ENCODE measurements at regions not wholly inside any gene's neighbourhood (a gene's known extent, or its start where the extent isn't known, plus 50 kb on each side); places are given as distances from the start of the nearest gene placed in this dataset.

- TF ChIP-seq, protein P1, sequence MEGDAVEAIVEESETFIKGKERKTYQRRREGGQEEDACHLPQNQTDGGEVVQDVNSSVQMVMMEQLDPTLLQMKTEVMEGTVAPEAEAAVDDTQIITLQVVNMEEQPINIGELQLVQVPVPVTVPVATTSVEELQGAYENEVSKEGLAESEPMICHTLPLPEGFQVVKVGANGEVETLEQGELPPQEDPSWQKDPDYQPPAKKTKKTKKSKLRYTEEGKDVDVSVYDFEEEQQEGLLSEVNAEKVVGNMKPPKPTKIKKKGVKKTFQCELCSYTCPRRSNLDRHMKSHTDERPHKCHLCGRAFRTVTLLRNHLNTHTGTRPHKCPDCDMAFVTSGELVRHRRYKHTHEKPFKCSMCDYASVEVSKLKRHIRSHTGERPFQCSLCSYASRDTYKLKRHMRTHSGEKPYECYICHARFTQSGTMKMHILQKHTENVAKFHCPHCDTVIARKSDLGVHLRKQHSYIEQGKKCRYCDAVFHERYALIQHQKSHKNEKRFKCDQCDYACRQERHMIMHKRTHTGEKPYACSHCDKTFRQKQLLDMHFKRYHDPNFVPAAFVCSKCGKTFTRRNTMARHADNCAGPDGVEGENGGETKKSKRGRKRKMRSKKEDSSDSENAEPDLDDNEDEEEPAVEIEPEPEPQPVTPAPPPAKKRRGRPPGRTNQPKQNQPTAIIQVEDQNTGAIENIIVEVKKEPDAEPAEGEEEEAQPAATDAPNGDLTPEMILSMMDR (IDR thresholded peaks at IDR 0.05; ENCODE audit: low read depth, low read length), result no peak
- no peak for TF ChIP-seq MYC (IDR thresholded peaks at IDR 0.05; ENCODE audit: low read depth, low read length)
- TF ChIP-seq MAX (IDR thresholded peaks at IDR 0.05; ENCODE audit: low read depth, low read length), result no peak
- no peak for TF ChIP-seq POLR2A (IDR thresholded peaks at IDR 0.05; ENCODE audit: extremely low read depth, insufficient read length)
- no peak for DNase-seq (ENCODE audit: low read depth)
- no peak overlapping the region for H3K4me3 ChIP-seq (ENCODE audit: low read depth, low read length)
These were observed 483.9 kb upstream of the TBL1XR1 start for GRCh38 chr3:177681156-177681555.

DNA sequence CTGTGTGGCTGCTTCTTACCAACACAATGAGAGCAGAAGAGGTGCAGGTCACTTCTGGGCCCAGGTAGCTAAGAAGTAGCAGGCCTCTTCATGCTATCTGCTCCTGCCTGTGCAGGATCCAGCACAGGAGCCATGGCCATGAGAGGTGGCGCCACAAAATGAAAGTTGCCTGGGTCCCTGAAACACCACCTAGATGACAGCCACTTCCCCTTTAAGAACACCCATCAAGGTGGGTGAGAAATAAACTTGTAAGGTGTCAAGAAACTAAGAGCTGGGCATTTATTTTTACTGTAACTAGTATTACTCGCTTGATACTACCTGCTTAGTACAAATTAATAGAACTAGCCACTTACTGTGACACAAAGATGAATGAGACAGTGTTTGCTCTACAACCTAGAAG lies 484.6 kb upstream of the TBL1XR1 start:
- no peak for DNase-seq (ENCODE audit: low read depth)
- no peak overlapping the region for H3K4me3 ChIP-seq (ENCODE audit: low read depth, low read length)
- TF ChIP-seq MAX (IDR thresholded peaks at IDR 0.05; ENCODE audit: low read depth, low read length) (no peak), POLR2A (IDR thresholded peaks at IDR 0.05; ENCODE audit: extremely low read depth, insufficient read length) (no peak), MYC (IDR thresholded peaks at IDR 0.05; ENCODE audit: low read depth, low read length) (no peak)
- TF ChIP-seq, protein P1 (IDR thresholded peaks at IDR 0.05; ENCODE audit: low read depth, low read length), result no peak

GRCh38 chr3:177683586-177683985 lies 486.3 kb upstream of the TBL1XR1 start:
- TF ChIP-seq, protein P1 (IDR thresholded peaks at IDR 0.05; ENCODE audit: low read depth, low read length), result no peak
- TF ChIP-seq MAX (IDR thresholded peaks at IDR 0.05; ENCODE audit: low read depth, low read length) (no peak), POLR2A (IDR thresholded peaks at IDR 0.05; ENCODE audit: extremely low read depth, insufficient read length) (no peak), MYC (IDR thresholded peaks at IDR 0.05; ENCODE audit: low read depth, low read length) (no peak)

DNA sequence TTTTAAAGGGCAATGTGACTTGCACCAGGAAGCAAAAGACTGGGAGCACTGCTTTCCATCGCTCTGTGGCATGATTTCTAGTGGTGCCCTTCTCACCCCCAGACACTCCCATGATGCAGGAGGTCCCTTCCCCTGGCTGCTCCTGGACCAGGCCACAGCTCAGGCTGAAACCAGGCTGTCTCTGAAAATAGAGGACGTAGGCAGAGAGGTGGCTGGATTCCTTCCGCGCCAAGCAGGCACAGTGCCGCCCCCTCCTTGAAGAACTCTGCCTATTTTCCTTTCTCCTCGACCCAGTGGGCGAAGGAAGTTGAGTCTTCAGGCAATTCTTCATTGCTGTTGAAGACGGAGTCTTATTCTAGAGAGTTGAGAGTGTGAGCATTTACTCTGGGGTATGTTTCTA lies 489.4 kb upstream of the TBL1XR1 start:
- no peak overlapping the region for H3K4me3 ChIP-seq (ENCODE audit: low read depth, low read length)
- DNase-seq (ENCODE audit: low read depth), result no peak
- TF ChIP-seq MYC (IDR thresholded peaks at IDR 0.05; ENCODE audit: low read depth, low read length), result no peak
- TF ChIP-seq, protein P1 (IDR thresholded peaks at IDR 0.05; ENCODE audit: low read depth, low read length), result no peak
- no peak for TF ChIP-seq POLR2A (IDR thresholded peaks at IDR 0.05; ENCODE audit: extremely low read depth, insufficient read length)
- no peak for TF ChIP-seq MAX (IDR thresholded peaks at IDR 0.05; ENCODE audit: low read depth, low read length)

More at GRCh38 chr3:177683586-177683985, 486.3 kb upstream of the TBL1XR1 start:
- no peak for DNase-seq (ENCODE audit: low read depth)
- no peak overlapping the region for H3K4me3 ChIP-seq (ENCODE audit: low read depth, low read length)

GRCh38 chr3:177687291-177687690 lies 490.0 kb upstream of the TBL1XR1 start:
- no peak for DNase-seq (ENCODE audit: low read depth)
- TF ChIP-seq MYC (IDR thresholded peaks at IDR 0.05; ENCODE audit: low read depth, low read length) (no peak), MAX (IDR thresholded peaks at IDR 0.05; ENCODE audit: low read depth, low read length) (no peak), POLR2A (IDR thresholded peaks at IDR 0.05; ENCODE audit: extremely low read depth, insufficient read length) (no peak)
- TF ChIP-seq, protein P1 (IDR thresholded peaks at IDR 0.05; ENCODE audit: low read depth, low read length), result no peak
- no peak overlapping the region for H3K4me3 ChIP-seq (ENCODE audit: low read depth, low read length)

- TF ChIP-seq MAX (IDR thresholded peaks at IDR 0.05; ENCODE audit: low read depth, low read length), result no peak
- TF ChIP-seq POLR2A (IDR thresholded peaks at IDR 0.05; ENCODE audit: extremely low read depth, insufficient read length), result no peak
- TF ChIP-seq, protein P1 (IDR thresholded peaks at IDR 0.05; ENCODE audit: low read depth, low read length), result no peak
- TF ChIP-seq MYC (IDR thresholded peaks at IDR 0.05; ENCODE audit: low read depth, low read length), result no peak
- H3K4me3 ChIP-seq (ENCODE audit: low read depth, low read length), result no peak overlapping the region
- no peak for DNase-seq (ENCODE audit: low read depth)
These were observed 490.9 kb upstream of the TBL1XR1 start for GRCh38 chr3:177688152-177688551.
